ENCODE measurements at regions not wholly inside any gene's neighbourhood (a gene's known extent, or its start where the extent isn't known, plus 50 kb on each side); places are given as distances from the start of the nearest gene placed in this dataset.

DNA sequence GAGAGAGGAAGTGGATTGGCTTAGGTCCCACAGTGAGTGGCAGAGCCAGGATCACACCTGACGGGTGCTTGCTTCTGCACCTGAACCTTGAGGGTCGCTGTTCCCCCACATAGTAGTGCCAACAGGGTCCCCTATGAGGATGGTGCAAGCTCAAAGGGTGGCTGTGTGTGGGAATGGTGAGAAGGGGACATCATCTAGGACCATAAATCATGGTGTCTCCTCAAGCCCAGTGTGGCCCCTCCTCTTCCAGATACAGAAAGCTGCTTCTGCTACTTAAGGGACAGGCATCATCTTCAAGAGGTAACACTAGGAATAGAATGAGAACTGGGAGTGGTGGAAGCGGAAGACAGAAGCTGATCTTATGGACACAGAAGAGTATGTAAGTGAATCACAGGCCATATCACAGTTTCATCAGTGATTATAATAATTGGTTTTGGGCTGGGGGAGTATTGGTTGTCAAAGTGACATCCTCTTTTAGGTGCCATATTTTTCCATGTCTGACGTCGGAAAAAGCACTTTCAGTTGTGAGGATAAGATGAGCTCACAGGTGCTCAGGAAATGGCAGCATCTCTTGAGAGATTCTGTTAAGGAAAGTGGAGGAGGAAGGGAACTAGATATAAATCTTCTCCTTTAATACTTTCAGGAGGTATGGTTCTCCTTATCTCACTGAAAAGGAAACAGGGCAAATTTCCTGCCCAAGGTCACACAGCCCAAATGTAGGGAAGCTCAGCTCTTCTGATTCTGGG is 83.2 kb upstream of the HNF1B start:
- no peak for ATAC-seq
- no peak for TF ChIP-seq BACH2 (CRISPR knock-in tag; IDR thresholded peaks at IDR 0.05; ENCODE audit: borderline replicate concordance)
- TF ChIP-seq SNAI2 (CRISPR knock-in tag; IDR thresholded peaks at IDR 0.05) = no peak
- TF ChIP-seq, protein P1, sequence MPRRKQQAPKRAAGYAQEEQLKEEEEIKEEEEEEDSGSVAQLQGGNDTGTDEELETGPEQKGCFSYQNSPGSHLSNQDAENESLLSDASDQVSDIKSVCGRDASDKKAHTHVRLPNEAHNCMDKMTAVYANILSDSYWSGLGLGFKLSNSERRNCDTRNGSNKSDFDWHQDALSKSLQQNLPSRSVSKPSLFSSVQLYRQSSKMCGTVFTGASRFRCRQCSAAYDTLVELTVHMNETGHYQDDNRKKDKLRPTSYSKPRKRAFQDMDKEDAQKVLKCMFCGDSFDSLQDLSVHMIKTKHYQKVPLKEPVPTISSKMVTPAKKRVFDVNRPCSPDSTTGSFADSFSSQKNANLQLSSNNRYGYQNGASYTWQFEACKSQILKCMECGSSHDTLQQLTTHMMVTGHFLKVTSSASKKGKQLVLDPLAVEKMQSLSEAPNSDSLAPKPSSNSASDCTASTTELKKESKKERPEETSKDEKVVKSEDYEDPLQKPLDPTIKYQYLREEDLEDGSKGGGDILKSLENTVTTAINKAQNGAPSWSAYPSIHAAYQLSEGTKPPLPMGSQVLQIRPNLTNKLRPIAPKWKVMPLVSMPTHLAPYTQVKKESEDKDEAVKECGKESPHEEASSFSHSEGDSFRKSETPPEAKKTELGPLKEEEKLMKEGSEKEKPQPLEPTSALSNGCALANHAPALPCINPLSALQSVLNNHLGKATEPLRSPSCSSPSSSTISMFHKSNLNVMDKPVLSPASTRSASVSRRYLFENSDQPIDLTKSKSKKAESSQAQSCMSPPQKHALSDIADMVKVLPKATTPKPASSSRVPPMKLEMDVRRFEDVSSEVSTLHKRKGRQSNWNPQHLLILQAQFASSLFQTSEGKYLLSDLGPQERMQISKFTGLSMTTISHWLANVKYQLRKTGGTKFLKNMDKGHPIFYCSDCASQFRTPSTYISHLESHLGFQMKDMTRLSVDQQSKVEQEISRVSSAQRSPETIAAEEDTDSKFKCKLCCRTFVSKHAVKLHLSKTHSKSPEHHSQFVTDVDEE (CRISPR knock-in tag; IDR thresholded peaks at IDR 0.05) = no peak
- no peak for TF ChIP-seq ZFP30 (CRISPR knock-in tag; IDR thresholded peaks at IDR 0.05)
- no peak for TF ChIP-seq RARB (CRISPR knock-in tag; IDR thresholded peaks at IDR 0.05)
- no peak for TF ChIP-seq ESRRG (CRISPR knock-in tag; IDR thresholded peaks at IDR 0.05)
- no peak for TF ChIP-seq ARNTL (CRISPR knock-in tag; IDR thresholded peaks at IDR 0.05; ENCODE audit: borderline replicate concordance, low read depth)
- no peak for TF ChIP-seq OSR1 (CRISPR knock-in tag; IDR thresholded peaks at IDR 0.05)
- no peak for TF ChIP-seq ZNF565 (CRISPR knock-in tag; conservative IDR thresholded peaks at IDR 0.05; ENCODE audit: low read depth)
- no peak for TF ChIP-seq ISL1 (CRISPR knock-in tag; IDR thresholded peaks at IDR 0.05)

DNA sequence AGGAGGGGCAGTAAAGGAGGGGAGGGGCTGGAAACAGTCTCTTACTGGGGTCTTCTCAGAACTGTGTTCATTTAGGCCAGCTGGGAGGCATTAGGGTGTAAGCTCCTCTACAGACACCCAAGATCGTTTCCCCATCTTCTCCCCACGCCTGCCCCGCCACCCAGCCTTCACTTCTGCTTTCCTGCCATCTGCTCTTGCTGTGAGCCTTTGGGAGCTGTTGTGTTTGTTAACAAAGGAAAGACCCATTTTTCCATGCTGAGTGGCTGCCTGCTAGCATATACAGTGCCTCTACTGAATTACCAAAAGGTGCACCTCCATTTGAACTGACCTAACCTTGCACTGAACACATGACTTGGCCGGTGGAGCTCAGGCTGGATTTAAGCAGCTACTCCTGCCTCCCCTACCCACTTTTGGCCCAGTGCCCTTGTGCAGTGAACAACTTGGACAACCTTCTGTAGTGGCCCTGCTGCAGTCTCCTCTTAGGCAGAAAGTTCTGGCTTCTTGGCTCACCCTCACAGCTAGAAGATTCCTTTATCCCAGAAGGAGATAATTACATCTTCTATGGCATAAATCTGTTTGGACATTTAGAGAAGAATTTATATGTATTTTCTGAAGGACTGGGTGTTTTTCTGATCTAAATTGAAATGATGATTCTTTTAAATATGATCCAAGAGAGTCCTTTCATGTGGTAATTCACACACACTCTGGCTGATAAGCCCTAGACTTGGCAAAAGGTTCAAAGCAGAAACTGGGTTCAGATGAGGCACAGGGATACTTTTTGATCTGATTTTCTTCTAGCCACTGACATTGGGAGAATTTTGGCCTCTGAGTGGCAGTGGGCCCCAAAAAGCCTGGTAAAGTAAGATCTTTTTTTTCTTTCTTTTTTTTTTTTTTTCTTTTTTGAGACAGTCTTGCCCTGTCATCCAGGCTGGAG is 81.9 kb upstream of the HNF1B start:
- no peak for TF ChIP-seq PPARA (CRISPR knock-in tag; IDR thresholded peaks at IDR 0.05; ENCODE audit: borderline replicate concordance)
- TF ChIP-seq RARB (CRISPR knock-in tag; IDR thresholded peaks at IDR 0.05) = no peak
- no peak for TF ChIP-seq GLIS3 (CRISPR knock-in tag; IDR thresholded peaks at IDR 0.05)
- TF ChIP-seq TOX (CRISPR knock-in tag; IDR thresholded peaks at IDR 0.05; ENCODE audit: borderline replicate concordance) = no peak
- TF ChIP-seq ZNF8 (CRISPR knock-in tag; IDR thresholded peaks at IDR 0.05) = no peak
- no peak for TF ChIP-seq ZFP30 (CRISPR knock-in tag; IDR thresholded peaks at IDR 0.05)
- no peak for TF ChIP-seq BACH2 (CRISPR knock-in tag; IDR thresholded peaks at IDR 0.05; ENCODE audit: borderline replicate concordance)
- no peak for TF ChIP-seq ZFP3 (CRISPR knock-in tag; IDR thresholded peaks at IDR 0.05)
- no peak for TF ChIP-seq ARNTL (CRISPR knock-in tag; IDR thresholded peaks at IDR 0.05; ENCODE audit: borderline replicate concordance, low read depth)
- TF ChIP-seq CSDC2 (CRISPR knock-in tag; IDR thresholded peaks at IDR 0.05) = no peak
- TF ChIP-seq ESRRG (CRISPR knock-in tag; IDR thresholded peaks at IDR 0.05) = no peak
- ATAC-seq = no peak

DNA sequence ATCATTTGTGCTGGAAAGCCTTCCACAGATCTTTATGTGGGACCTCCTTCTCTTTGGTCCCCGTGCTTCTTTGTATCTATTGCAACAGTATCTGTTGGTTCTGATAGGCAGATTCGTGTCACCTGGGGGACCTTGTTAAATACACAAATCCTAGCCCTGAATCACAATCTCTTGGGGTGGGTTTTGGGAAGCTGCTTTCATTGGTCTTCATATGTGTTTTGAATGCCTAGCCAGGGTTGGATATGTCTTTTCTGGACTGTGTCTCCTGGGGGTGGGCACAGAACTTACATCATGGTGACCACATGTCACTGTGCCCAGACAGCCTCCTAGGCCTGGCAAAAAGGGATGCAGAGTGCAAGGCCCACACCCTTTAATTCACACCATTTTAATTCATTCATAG is 81.0 kb upstream of the HNF1B start:
- TF ChIP-seq CSDC2 (CRISPR knock-in tag; IDR thresholded peaks at IDR 0.05) = no peak
- no peak for TF ChIP-seq BACH2 (CRISPR knock-in tag; IDR thresholded peaks at IDR 0.05; ENCODE audit: borderline replicate concordance)
- TF ChIP-seq TOX (CRISPR knock-in tag; IDR thresholded peaks at IDR 0.05; ENCODE audit: borderline replicate concordance) = no peak
- TF ChIP-seq, protein P2, sequence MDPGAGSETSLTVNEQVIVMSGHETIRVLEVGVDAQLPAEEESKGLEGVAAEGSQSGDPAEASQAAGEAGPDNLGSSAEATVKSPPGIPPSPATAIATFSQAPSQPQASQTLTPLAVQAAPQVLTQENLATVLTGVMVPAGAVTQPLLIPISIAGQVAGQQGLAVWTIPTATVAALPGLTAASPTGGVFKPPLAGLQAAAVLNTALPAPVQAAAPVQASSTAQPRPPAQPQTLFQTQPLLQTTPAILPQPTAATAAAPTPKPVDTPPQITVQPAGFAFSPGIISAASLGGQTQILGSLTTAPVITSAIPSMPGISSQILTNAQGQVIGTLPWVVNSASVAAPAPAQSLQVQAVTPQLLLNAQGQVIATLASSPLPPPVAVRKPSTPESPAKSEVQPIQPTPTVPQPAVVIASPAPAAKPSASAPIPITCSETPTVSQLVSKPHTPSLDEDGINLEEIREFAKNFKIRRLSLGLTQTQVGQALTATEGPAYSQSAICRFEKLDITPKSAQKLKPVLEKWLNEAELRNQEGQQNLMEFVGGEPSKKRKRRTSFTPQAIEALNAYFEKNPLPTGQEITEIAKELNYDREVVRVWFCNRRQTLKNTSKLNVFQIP (CRISPR knock-in tag; IDR thresholded peaks at IDR 0.05; ENCODE audit: borderline replicate concordance, low read depth) = no peak
- no peak for TF ChIP-seq SNAI2 (CRISPR knock-in tag; IDR thresholded peaks at IDR 0.05)
- TF ChIP-seq GLIS3 (CRISPR knock-in tag; IDR thresholded peaks at IDR 0.05) = no peak
- no peak for TF ChIP-seq ARNTL (CRISPR knock-in tag; IDR thresholded peaks at IDR 0.05; ENCODE audit: borderline replicate concordance, low read depth)
- no peak for TF ChIP-seq RARB (CRISPR knock-in tag; IDR thresholded peaks at IDR 0.05)
- TF ChIP-seq, protein P3, sequence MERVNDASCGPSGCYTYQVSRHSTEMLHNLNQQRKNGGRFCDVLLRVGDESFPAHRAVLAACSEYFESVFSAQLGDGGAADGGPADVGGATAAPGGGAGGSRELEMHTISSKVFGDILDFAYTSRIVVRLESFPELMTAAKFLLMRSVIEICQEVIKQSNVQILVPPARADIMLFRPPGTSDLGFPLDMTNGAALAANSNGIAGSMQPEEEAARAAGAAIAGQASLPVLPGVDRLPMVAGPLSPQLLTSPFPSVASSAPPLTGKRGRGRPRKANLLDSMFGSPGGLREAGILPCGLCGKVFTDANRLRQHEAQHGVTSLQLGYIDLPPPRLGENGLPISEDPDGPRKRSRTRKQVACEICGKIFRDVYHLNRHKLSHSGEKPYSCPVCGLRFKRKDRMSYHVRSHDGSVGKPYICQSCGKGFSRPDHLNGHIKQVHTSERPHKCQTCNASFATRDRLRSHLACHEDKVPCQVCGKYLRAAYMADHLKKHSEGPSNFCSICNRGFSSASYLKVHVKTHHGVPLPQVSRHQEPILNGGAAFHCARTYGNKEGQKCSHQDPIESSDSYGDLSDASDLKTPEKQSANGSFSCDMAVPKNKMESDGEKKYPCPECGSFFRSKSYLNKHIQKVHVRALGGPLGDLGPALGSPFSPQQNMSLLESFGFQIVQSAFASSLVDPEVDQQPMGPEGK (CRISPR knock-in tag; IDR thresholded peaks at IDR 0.05; ENCODE audit: borderline replicate concordance) = no peak
- no peak for TF ChIP-seq ZFP3 (CRISPR knock-in tag; IDR thresholded peaks at IDR 0.05)
- TF ChIP-seq ZNF70 (CRISPR knock-in tag; IDR thresholded peaks at IDR 0.05) = no peak
- no peak for TF ChIP-seq OSR1 (CRISPR knock-in tag; IDR thresholded peaks at IDR 0.05)
- TF ChIP-seq, protein P1 (CRISPR knock-in tag; IDR thresholded peaks at IDR 0.05) = no peak
- TF ChIP-seq TCF4 (CRISPR knock-in tag; IDR thresholded peaks at IDR 0.05; ENCODE audit: borderline replicate concordance) = no peak
- TF ChIP-seq ZNF565 (CRISPR knock-in tag; conservative IDR thresholded peaks at IDR 0.05; ENCODE audit: low read depth) = no peak
- no peak for TF ChIP-seq ISL1 (CRISPR knock-in tag; IDR thresholded peaks at IDR 0.05)
- no peak for TF ChIP-seq ZC3H10 (CRISPR knock-in tag; IDR thresholded peaks at IDR 0.05)
- no peak for TF ChIP-seq PPARA (CRISPR knock-in tag; IDR thresholded peaks at IDR 0.05; ENCODE audit: borderline replicate concordance)

More for the DNA sequence above, 81.0 kb upstream of the HNF1B start:
- ATAC-seq = no peak
